ENCODE measurements at regions not wholly inside any gene's neighbourhood (a gene's known extent, or its start where the extent isn't known, plus 50 kb on each side); places are given as distances from the start of the nearest gene placed in this dataset.

GRCh38 chr17:71748872-71749271, 371.9 kb upstream of the SOX9 start:
- H3K9ac ChIP-seq (ENCODE audit: low read length) = no peak overlapping the region
- H3K4me1 ChIP-seq (ENCODE audit: control insufficient read depth, low read depth, low read length) = no peaks in the 10 kb centered on the region
- no peaks in the 10 kb centered on the region for H3K27me3 ChIP-seq (ENCODE audit: control insufficient read depth, insufficient read depth, low read length)
- no peak overlapping the region for H3K27ac ChIP-seq (ENCODE audit: low read length)
- H3K4me3 ChIP-seq (ENCODE audit: low read length) = no peak overlapping the region
- no peaks in the 10 kb centered on the region for H3K36me3 ChIP-seq (ENCODE audit: control insufficient read depth, low read depth, low read length)
- H3K9me3 ChIP-seq (ENCODE audit: control insufficient read depth, low read depth, low read length) = no peaks in the 10 kb centered on the region

DNA sequence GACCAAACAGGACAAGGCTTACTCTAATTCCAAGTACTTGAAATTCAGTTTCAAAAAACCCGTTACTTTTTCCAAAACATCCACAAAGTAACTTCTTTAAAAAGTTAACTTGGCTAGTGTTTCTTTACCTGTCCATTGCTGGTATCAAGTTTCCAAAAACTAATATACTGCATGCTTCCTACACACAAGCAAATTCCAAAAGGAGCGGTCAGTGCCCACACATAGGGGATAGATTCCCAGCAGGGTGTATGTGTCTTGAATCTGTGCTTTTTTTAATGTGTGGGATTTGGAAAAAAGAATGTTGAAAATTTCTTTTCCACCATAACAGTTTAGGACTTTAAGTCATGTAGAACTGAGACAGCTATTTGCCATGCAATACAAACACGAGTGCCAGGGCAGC, 367.8 kb upstream of the SOX9 start:
- no peaks in the 10 kb centered on the region for H3K36me3 ChIP-seq (ENCODE audit: control insufficient read depth, low read depth, low read length)
- no peaks in the 10 kb centered on the region for H3K9me3 ChIP-seq (ENCODE audit: control insufficient read depth, low read depth, low read length)
- no peak overlapping the region for H3K4me3 ChIP-seq (ENCODE audit: low read length)
- H3K4me1 ChIP-seq (ENCODE audit: control insufficient read depth, low read depth, low read length) = no peaks in the 10 kb centered on the region
- no peak overlapping the region for H3K9ac ChIP-seq (ENCODE audit: low read length)
- H3K27ac ChIP-seq (ENCODE audit: low read length) = no peak overlapping the region
- no peaks in the 10 kb centered on the region for H3K27me3 ChIP-seq (ENCODE audit: control insufficient read depth, insufficient read depth, low read length)

- no peaks in the 10 kb centered on the region for H3K4me1 ChIP-seq (ENCODE audit: control insufficient read depth, low read depth, low read length)
- H3K36me3 ChIP-seq (ENCODE audit: control insufficient read depth, low read depth, low read length) = no peaks in the 10 kb centered on the region
- no peak overlapping the region for H3K27ac ChIP-seq (ENCODE audit: low read length)
- H3K4me3 ChIP-seq (ENCODE audit: low read length) = no peak overlapping the region
- no peak overlapping the region for H3K9ac ChIP-seq (ENCODE audit: low read length)
- no peaks in the 10 kb centered on the region for H3K27me3 ChIP-seq (ENCODE audit: control insufficient read depth, insufficient read depth, low read length)
- H3K9me3 ChIP-seq (ENCODE audit: control insufficient read depth, low read depth, low read length) = no peaks in the 10 kb centered on the region
These were observed 363.7 kb upstream of the SOX9 start for GRCh38 chr17:71757156-71757555.

DNA sequence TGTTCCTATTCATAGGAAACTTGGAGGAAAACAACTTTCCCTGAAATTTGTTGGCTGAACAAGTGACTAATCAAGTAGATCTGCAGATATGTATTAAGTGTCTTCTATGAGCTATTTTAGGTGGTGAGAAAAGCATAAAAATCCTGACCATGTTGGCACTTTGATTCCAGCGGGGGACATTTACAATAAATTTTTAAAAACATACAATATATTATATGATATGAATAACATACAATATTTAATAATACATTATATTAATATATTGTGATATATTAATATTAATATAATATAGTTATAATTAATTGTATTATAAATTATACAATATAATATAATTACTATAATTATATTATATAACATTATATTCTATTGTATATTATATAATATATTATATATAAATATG, 362.9 kb upstream of the SOX9 start:
- Histone ChIP-seq H3K9ac (ENCODE audit: low read length) (no peak overlapping the region), H3K4me1 (ENCODE audit: control insufficient read depth, low read depth, low read length) (no peaks in the 10 kb centered on the region), H3K9me3 (ENCODE audit: control insufficient read depth, low read depth, low read length) (no peaks in the 10 kb centered on the region), H3K27me3 (ENCODE audit: control insufficient read depth, insufficient read depth, low read length) (no peaks in the 10 kb centered on the region), H3K36me3 (ENCODE audit: control insufficient read depth, low read depth, low read length) (no peaks in the 10 kb centered on the region), H3K4me3 (ENCODE audit: low read length) (no peak overlapping the region), H3K27ac (ENCODE audit: low read length) (no peak overlapping the region)

DNA sequence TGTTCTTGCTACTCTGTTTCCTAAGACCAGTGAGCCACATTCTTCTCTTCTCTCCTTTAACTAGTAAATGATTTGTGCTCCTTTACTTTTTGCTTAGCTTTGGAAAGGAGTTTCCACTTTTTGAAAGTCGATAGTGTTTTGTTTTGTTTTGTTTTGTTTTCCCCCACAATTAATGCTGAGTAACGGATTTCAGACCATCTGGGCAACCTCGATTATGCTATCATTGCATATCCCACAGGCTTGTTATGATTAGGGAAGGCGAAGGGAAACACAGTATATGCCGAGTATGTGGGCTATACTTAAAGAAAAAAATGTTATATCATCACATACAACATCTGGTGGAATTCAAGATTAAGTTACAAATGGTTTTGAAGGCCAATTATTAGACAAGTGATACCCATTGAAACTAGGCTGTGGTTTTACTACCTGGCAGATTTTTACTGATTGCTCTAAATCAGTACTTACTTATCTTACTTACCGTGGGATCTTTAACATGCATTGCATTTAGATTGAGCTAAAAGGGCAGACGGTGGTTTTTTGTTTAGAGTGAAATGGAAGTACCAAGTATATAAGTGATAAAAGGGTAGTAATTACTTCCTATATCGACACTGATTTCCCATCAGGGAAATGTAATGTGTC, 361.3 kb upstream of the SOX9 start:
- H3K36me3 ChIP-seq (ENCODE audit: control insufficient read depth, low read depth, low read length) = no peaks in the 10 kb centered on the region
- no peak overlapping the region for H3K4me3 ChIP-seq (ENCODE audit: low read length)
- no peaks in the 10 kb centered on the region for H3K9me3 ChIP-seq (ENCODE audit: control insufficient read depth, low read depth, low read length)
- no peak overlapping the region for H3K9ac ChIP-seq (ENCODE audit: low read length)
- H3K4me1 ChIP-seq (ENCODE audit: control insufficient read depth, low read depth, low read length) = no peaks in the 10 kb centered on the region
- H3K27me3 ChIP-seq (ENCODE audit: control insufficient read depth, insufficient read depth, low read length) = no peaks in the 10 kb centered on the region
- no peak overlapping the region for H3K27ac ChIP-seq (ENCODE audit: low read length)

- no peaks in the 10 kb centered on the region for H3K36me3 ChIP-seq (ENCODE audit: control insufficient read depth, low read depth, low read length)
- no peaks in the 10 kb centered on the region for H3K27me3 ChIP-seq (ENCODE audit: control insufficient read depth, insufficient read depth, low read length)
- H3K4me3 ChIP-seq (ENCODE audit: low read length) = no peak overlapping the region
- H3K9me3 ChIP-seq (ENCODE audit: control insufficient read depth, low read depth, low read length) = no peaks in the 10 kb centered on the region
- no peak overlapping the region for H3K9ac ChIP-seq (ENCODE audit: low read length)
- no peaks in the 10 kb centered on the region for H3K4me1 ChIP-seq (ENCODE audit: control insufficient read depth, low read depth, low read length)
- no peak overlapping the region for H3K27ac ChIP-seq (ENCODE audit: low read length)
These were observed 360.6 kb upstream of the SOX9 start for GRCh38 chr17:71760062-71760720.

GRCh38 chr17:71762526-71762925, 358.3 kb upstream of the SOX9 start:
- Histone ChIP-seq H3K27me3 (ENCODE audit: control insufficient read depth, insufficient read depth, low read length) (no peaks in the 10 kb centered on the region), H3K9me3 (ENCODE audit: control insufficient read depth, low read depth, low read length) (no peaks in the 10 kb centered on the region), H3K27ac (ENCODE audit: low read length) (no peak overlapping the region), H3K9ac (ENCODE audit: low read length) (no peak overlapping the region), H3K4me3 (ENCODE audit: low read length) (no peak overlapping the region), H3K4me1 (ENCODE audit: control insufficient read depth, low read depth, low read length) (no peaks in the 10 kb centered on the region), H3K36me3 (ENCODE audit: control insufficient read depth, low read depth, low read length) (no peaks in the 10 kb centered on the region)

DNA sequence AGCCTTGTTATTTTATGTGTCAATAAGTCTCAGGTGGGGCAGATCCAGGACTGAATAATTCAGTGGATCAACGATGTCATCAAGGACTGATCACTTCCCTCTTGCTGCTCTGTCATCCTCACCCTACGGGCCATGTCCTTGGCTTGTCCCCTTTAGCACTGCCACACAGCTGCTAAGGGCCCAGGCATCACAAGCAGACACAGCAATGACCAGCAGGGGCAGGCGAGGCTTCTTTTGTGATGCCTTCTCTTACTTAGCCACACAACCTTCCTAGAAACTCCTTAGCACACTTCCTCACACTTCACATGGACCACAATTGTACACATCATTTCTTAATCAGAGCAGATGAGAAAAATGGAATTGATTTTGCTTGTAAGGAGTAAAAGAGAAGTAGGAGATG, 356.3 kb upstream of the SOX9 start:
- no peaks in the 10 kb centered on the region for H3K4me1 ChIP-seq (ENCODE audit: control insufficient read depth, low read depth, low read length)

DNA sequence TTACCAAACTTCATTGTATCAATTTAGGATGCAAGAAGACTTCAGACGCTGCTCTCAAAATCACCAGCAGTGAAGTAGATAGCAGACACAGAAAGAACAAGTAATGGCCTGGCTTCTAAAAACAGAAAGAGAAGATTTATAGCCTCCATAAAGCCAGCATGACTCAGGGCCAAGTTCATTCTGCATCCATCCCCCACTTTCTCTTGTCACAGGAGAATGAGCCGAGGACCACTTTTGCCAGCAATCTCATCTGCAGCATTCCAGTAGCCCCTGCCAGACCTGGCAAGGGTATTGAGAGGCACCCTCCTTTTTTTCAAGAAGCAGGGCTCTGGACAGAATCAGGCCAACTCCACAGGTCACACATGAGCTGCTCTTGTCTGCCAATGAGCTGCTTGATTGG, 355.4 kb upstream of the SOX9 start:
- no peak overlapping the region for H3K9ac ChIP-seq (ENCODE audit: low read length)
- no peak overlapping the region for H3K27ac ChIP-seq (ENCODE audit: low read length)
- no peaks in the 10 kb centered on the region for H3K27me3 ChIP-seq (ENCODE audit: control insufficient read depth, insufficient read depth, low read length)

More for the DNA sequence above, 356.3 kb upstream of the SOX9 start:
- Histone ChIP-seq H3K4me3 (ENCODE audit: low read length) (no peak overlapping the region), H3K9me3 (ENCODE audit: control insufficient read depth, low read depth, low read length) (no peaks in the 10 kb centered on the region), H3K27me3 (ENCODE audit: control insufficient read depth, insufficient read depth, low read length) (no peaks in the 10 kb centered on the region), H3K9ac (ENCODE audit: low read length) (no peak overlapping the region), H3K36me3 (ENCODE audit: control insufficient read depth, low read depth, low read length) (no peaks in the 10 kb centered on the region), H3K27ac (ENCODE audit: low read length) (no peak overlapping the region)

DNA sequence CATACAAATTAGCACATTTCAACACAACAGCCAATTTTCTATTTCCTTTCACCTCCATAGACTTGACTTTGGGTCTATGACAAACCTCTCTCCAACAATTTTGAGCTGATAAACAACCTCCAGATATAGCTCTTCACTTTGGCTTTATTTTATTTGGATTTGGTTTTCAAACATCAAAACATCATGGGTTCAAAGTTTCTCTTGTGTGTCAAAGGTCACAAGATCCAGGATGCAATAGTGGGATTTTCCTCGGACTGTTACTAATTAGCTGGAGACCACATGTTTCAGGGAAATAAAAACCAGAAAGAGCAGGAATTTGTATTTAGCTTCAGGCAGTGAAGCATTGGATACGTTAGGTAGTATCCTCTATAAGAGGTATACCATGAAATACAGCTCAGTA, 351.0 kb upstream of the SOX9 start:
- Histone ChIP-seq H3K9me3 (ENCODE audit: control insufficient read depth, low read depth, low read length) (no peaks in the 10 kb centered on the region), H3K27me3 (ENCODE audit: control insufficient read depth, insufficient read depth, low read length) (no peaks in the 10 kb centered on the region), H3K27ac (ENCODE audit: low read length) (no peak overlapping the region), H3K4me3 (ENCODE audit: low read length) (no peak overlapping the region), H3K36me3 (ENCODE audit: control insufficient read depth, low read depth, low read length) (no peaks in the 10 kb centered on the region), H3K9ac (ENCODE audit: low read length) (no peak overlapping the region), H3K4me1 (ENCODE audit: control insufficient read depth, low read depth, low read length) (no peaks in the 10 kb centered on the region)

More for the DNA sequence above, 355.4 kb upstream of the SOX9 start:
- no peaks in the 10 kb centered on the region for H3K9me3 ChIP-seq (ENCODE audit: control insufficient read depth, low read depth, low read length)
- no peaks in the 10 kb centered on the region for H3K4me1 ChIP-seq (ENCODE audit: control insufficient read depth, low read depth, low read length)
- H3K4me3 ChIP-seq (ENCODE audit: low read length) = no peak overlapping the region
- no peaks in the 10 kb centered on the region for H3K36me3 ChIP-seq (ENCODE audit: control insufficient read depth, low read depth, low read length)

DNA sequence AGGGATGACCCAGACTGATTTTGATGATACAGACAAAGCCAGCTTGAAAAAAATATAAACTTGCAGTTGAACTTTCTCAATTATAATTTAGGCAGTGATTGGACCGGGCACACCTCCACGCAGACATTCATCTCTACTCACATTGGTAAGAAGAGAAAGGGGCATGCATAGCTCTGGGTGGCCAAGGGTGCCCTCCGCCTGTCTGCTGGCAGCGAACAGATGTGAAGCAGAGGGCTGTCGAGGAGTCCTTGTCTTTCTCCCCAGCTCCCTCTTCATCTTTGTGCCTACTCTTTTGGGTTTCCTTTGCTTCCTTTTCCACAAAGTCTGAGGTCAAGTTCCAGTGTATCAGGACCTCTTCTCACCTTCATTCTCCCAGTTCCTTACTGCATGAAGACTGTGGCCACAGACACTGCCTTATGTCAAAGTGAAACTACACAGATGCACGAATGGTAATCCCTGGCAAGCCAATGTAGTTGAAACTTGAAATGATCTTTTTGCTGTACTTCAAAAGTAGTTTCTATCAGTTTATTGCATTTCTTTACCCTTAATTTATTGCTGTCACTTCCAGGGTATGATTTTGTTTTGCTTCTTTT, 343.7 kb upstream of the SOX9 start:
- Histone ChIP-seq H3K4me3 (ENCODE audit: low read length) (no peak overlapping the region), H3K36me3 (ENCODE audit: control insufficient read depth, low read depth, low read length) (no peaks in the 10 kb centered on the region), H3K9ac (ENCODE audit: low read length) (no peak overlapping the region), H3K9me3 (ENCODE audit: control insufficient read depth, low read depth, low read length) (no peaks in the 10 kb centered on the region), H3K27me3 (ENCODE audit: control insufficient read depth, insufficient read depth, low read length) (no peaks in the 10 kb centered on the region), H3K4me1 (ENCODE audit: control insufficient read depth, low read depth, low read length) (no peaks in the 10 kb centered on the region), H3K27ac (ENCODE audit: low read length) (no peak overlapping the region)

DNA sequence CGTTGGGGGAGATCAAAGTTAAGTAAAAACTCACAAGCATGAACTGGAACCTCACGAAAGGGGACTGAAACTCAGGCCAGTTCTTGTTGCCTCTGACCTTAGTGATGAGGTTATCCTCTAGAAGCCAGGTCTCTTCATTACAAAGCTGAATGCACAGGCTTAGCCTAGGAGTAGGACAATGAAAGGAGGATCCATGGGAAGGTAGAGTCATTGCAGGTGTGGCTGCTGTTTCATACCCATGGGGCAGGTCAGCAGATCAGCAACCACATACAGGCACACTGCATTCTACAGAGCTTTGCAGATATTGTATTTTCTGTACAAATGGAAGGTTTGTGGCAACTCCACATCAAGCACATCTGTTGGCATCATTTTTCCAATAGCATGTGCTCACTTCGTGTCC, 341.3 kb upstream of the SOX9 start:
- Histone ChIP-seq H3K4me3 (ENCODE audit: low read length) (no peak overlapping the region), H3K9ac (ENCODE audit: low read length) (no peak overlapping the region), H3K9me3 (ENCODE audit: control insufficient read depth, low read depth, low read length) (no peaks in the 10 kb centered on the region), H3K27me3 (ENCODE audit: control insufficient read depth, insufficient read depth, low read length) (no peaks in the 10 kb centered on the region), H3K36me3 (ENCODE audit: control insufficient read depth, low read depth, low read length) (no peaks in the 10 kb centered on the region), H3K27ac (ENCODE audit: low read length) (no peak overlapping the region), H3K4me1 (ENCODE audit: control insufficient read depth, low read depth, low read length) (no peaks in the 10 kb centered on the region)

Data from iPS-18a (cell line).